H1 (cell line): ENCODE measurements at regions not wholly inside any gene's neighbourhood (a gene's known extent, or its start where the extent isn't known, plus 50 kb on each side); places are given as distances from the start of the nearest gene placed in this dataset.

Source experiments
- CTCF ChIA-PET: fragments of 300-600 bp; sonication (Branson Sonifier 250); formaldehyde crosslinking; loops from one replicate; lab custom pipeline; 2021; ENCODE audit not compliant: partially characterized antibody; lab: Charles Lee
- POLR2A ChIA-PET: fragments of 300-600 bp; sonication (Branson Sonifier 250); formaldehyde crosslinking; loops from one replicate; lab custom pipeline; 2021; ENCODE audit warnings: inconsistent platforms; ENCODE audit not compliant: partially characterized antibody; lab: Charles Lee
- DNase-seq, 2 experiments: peaks; one replicate each; pipeline versions ENCODE4 v3.0.0 to v3.0.0-alpha.2; 2010 to 2022; ENCODE audit warnings: low spot score in 2 of 2, low read depth in 1 of 2, mixed read lengths in 1 of 2
- FAIRE-seq: peaks from 2 replicates; lab custom pipeline; 2011; peaks lifted over from hg19 to GRCh38; lab: Jason Lieb, UNC
- H2AFZ ChIP-seq: 2 replicates; pipeline ENCODE4 v1.8.1; 2012; ENCODE audit warnings: low read length, inconsistent platforms
- H2AK5ac ChIP-seq: 2 replicates; pipeline ENCODE4 v1.6.1; 2013; ENCODE audit warnings: low read depth, low read length
- H2BK120ac ChIP-seq: replicated peaks from 2 replicates; pipeline ENCODE3; 2013; ENCODE audit warnings: low read depth, low read length, inconsistent platforms
- H2BK12ac ChIP-seq: 2 replicates; pipeline ENCODE4 v1.6.1; 2013; ENCODE audit warnings: low read depth, low read length
- H2BK15ac ChIP-seq: 2 replicates; pipeline ENCODE4 v1.6.1; 2013; ENCODE audit warnings: low read length
- H2BK20ac ChIP-seq: 2 replicates; pipeline ENCODE4 v1.6.1; 2013; ENCODE audit warnings: low read length
- H2BK5ac ChIP-seq: 2 replicates; pipeline ENCODE4 v1.6.1; 2013; ENCODE audit warnings: low read depth, low read length
- H3K14ac ChIP-seq: 2 replicates; pipeline ENCODE4 v1.6.1; 2013; ENCODE audit warnings: inconsistent platforms; ENCODE audit not compliant: insufficient read length
- H3K18ac ChIP-seq: 2 replicates; pipeline ENCODE4 v1.6.1; 2013; ENCODE audit warnings: low read length; ENCODE audit errors: extremely low read depth
- H3K23ac ChIP-seq: 2 replicates; pipeline ENCODE4 v1.6.1; 2013; ENCODE audit warnings: inconsistent platforms; ENCODE audit not compliant: insufficient read length
- H3K23me2 ChIP-seq: 2 replicates; pipeline ENCODE4 v1.6.1; 2013; ENCODE audit warnings: low read depth, low read length
- H3K27ac ChIP-seq: 2 replicates; pipeline ENCODE4 v1.6.1; 2011; ENCODE audit warnings: low read depth, low read length, inconsistent platforms
- H3K27me3 ChIP-seq, 4 experiments: replicated peaks in 1 of 4; 1 replicate in 1 of 4; 2 replicates in 3 of 4; pipeline versions ENCODE4 v1.6.1 to v1.8.1; 2011 to 2013; ENCODE audit warnings: low read length in 3 of 4, mild to moderate bottlenecking in 3 of 4, inconsistent platforms in 2 of 4, mixed read lengths in 2 of 4, moderate library complexity in 1 of 4; ENCODE audit not compliant: control insufficient read depth in 3 of 4, insufficient read depth in 3 of 4; ENCODE audit errors: extremely low read depth in 1 of 4
- H3K36me3 ChIP-seq, 4 experiments: 2 replicates each; pipeline versions ENCODE4 v1.6.1 to v1.8.1; 2011 to 2013; ENCODE audit warnings: mild to moderate bottlenecking in 4 of 4, low read length in 3 of 4, moderate library complexity in 2 of 4, control low read depth in 1 of 4, inconsistent platforms in 1 of 4; ENCODE audit not compliant: insufficient read depth in 4 of 4, control insufficient read depth in 2 of 4
- H3K4ac ChIP-seq: replicated peaks from 2 replicates; pipeline ENCODE3; 2013; ENCODE audit warnings: low read length, low read depth, mixed read lengths, inconsistent platforms; ENCODE audit not compliant: insufficient read length
- H3K4me1 ChIP-seq, 4 experiments: replicated peaks in 1 of 4; 1 replicate in 1 of 4; 2 replicates in 3 of 4; pipeline versions ENCODE4 v1.6.1 to v1.8.1; 2011 to 2013; ENCODE audit warnings: low read length in 3 of 4, inconsistent platforms in 2 of 4, mixed read lengths in 1 of 4; ENCODE audit not compliant: insufficient read depth in 4 of 4, control insufficient read depth in 3 of 4
- H3K4me2 ChIP-seq, 2 experiments: 2 replicates each; pipeline versions ENCODE4 v1.6.1 to v1.8.1; 2011 to 2013; ENCODE audit warnings: low read depth in 2 of 2, low read length in 2 of 2, control low read depth in 1 of 2, inconsistent platforms in 1 of 2, mild to moderate bottlenecking in 1 of 2; ENCODE audit not compliant: insufficient read depth in 1 of 2
- H3K4me3 ChIP-seq, 4 experiments: fragments of 200-600, 300-600 bp in 1 of 4; sonication (generic), shearing (Covaris generic), sonication (Bioruptor Twin) in 1 of 4; 2 replicates each; pipeline versions ENCODE4 v1.5.1 to v1.8.1; 2011 to 2016; ENCODE audit warnings: low read length in 4 of 4, low read depth in 3 of 4, control low read depth in 2 of 4, inconsistent platforms in 2 of 4, mild to moderate bottlenecking in 2 of 4, mixed read lengths in 1 of 4, moderate library complexity in 1 of 4; ENCODE audit not compliant: insufficient read depth in 2 of 4; ENCODE audit errors: extremely low read depth in 1 of 4
- H3K56ac ChIP-seq: replicated peaks from 2 replicates; pipeline ENCODE3; 2013; ENCODE audit warnings: low read depth, mild to moderate bottlenecking, mixed read lengths, low read length, inconsistent platforms; ENCODE audit not compliant: insufficient read length
- H3K79me1 ChIP-seq: 2 replicates; pipeline ENCODE4 v1.6.1; 2013; ENCODE audit warnings: low read depth, low read length, control low read depth
- H3K79me2 ChIP-seq, 2 experiments: 2 replicates each; pipeline versions ENCODE4 v1.6.1 to v1.8.1; 2012 to 2013; ENCODE audit warnings: low read length in 2 of 2, mild to moderate bottlenecking in 2 of 2, inconsistent platforms in 1 of 2; ENCODE audit not compliant: insufficient read depth in 2 of 2, control insufficient read depth in 1 of 2
- H3K9ac ChIP-seq, 4 experiments: replicated peaks in 1 of 4; 1 replicate in 1 of 4; 2 replicates in 3 of 4; pipeline versions ENCODE4 v1.6.1 to v1.8.1; 2011 to 2013; ENCODE audit warnings: low read depth in 3 of 4, low read length in 3 of 4, control low read depth in 2 of 4, mild to moderate bottlenecking in 2 of 4, moderate library complexity in 2 of 4, inconsistent platforms in 1 of 4; ENCODE audit errors: extremely low read depth in 1 of 4
- H3K9me3 ChIP-seq, 2 experiments: 2 replicates each; pipeline versions ENCODE4 v1.6.1 to v1.8.1; 2012 to 2013; ENCODE audit warnings: mild to moderate bottlenecking in 2 of 2, moderate library complexity in 2 of 2, control low read depth in 1 of 2, inconsistent platforms in 1 of 2, low read depth in 1 of 2, low read length in 1 of 2, mixed read lengths in 1 of 2; ENCODE audit not compliant: insufficient read depth in 2 of 2
- H4K20me1 ChIP-seq, 2 experiments: replicated peaks in 1 of 2; 2 replicates each; pipeline versions ENCODE3 to v1.8.1; 2011 to 2013; ENCODE audit warnings: inconsistent platforms in 2 of 2, low read length in 2 of 2, mild to moderate bottlenecking in 1 of 2; ENCODE audit not compliant: insufficient read depth in 2 of 2, control insufficient read depth in 1 of 2
- H4K5ac ChIP-seq: 2 replicates; pipeline ENCODE4 v1.6.1; 2013; ENCODE audit warnings: low read length, low read depth, mixed read lengths, inconsistent platforms; ENCODE audit not compliant: insufficient read length
- H4K8ac ChIP-seq: 2 replicates; pipeline ENCODE4 v1.8.0; 2013; ENCODE audit warnings: mild to moderate bottlenecking, moderate library complexity, low read length, inconsistent platforms; ENCODE audit not compliant: insufficient read depth; ENCODE audit errors: extremely low read depth
- H4K91ac ChIP-seq: replicated peaks from 2 replicates; pipeline ENCODE3; 2013; ENCODE audit warnings: low read length, mixed read lengths, inconsistent platforms; ENCODE audit not compliant: insufficient read length
- EGR1 ChIP-seq: IDR thresholded peaks from 2 replicates; pipeline ENCODE4 v1.6.1; 2011; ENCODE audit warnings: low read depth, low read length, borderline replicate concordance
- RAD21 ChIP-seq, 2 experiments: IDR thresholded peaks in 1 of 2; conservative IDR thresholded peaks in 1 of 2; 2 replicates each; pipeline ENCODE4 v1.6.1; 2011; ENCODE audit warnings: low read depth in 2 of 2, low read length in 2 of 2, improper control_type of control experiment in 1 of 2, inconsistent platforms in 1 of 2, mild to moderate bottlenecking in 1 of 2, moderate library complexity in 1 of 2
- WGBS, 2 experiments: shearing (Covaris generic) in 1 of 2; methylation state at CpG; one replicate each; pipeline versions ENCODE4 v1.1.6 to v1.1.7; 2013 to 2015; ENCODE audit warnings: low lambda C conversion rate in 2 of 2, mixed read lengths in 2 of 2, inconsistent platforms in 1 of 2, low coverage in 1 of 2, missing lambda C conversion rate in 1 of 2; ENCODE audit not compliant: insufficient replicate concordance in 2 of 2, insufficient coverage in 1 of 2, insufficient read length in 1 of 2; ENCODE audit errors: extremely low coverage in 1 of 2, missing lambda C conversion rate in 1 of 2; 5-methylcytosine and 5-hydroxymethylcytosine counted together
- TF ChIP-seq, protein P1 (sequence below), 3 experiments: IDR thresholded peaks; 1 replicate in 2 of 3; 2 replicates in 1 of 3; pipeline versions ENCODE4 v1.5.1 to v1.6.1; 2011; ENCODE audit warnings: low read length in 3 of 3, mild to moderate bottlenecking in 3 of 3, inconsistent platforms in 2 of 3, low read depth in 1 of 3, moderate library complexity in 1 of 3; ENCODE audit not compliant: insufficient read depth in 1 of 3; ENCODE audit errors: control extremely low read depth in 1 of 3

- CTCF ChIA-PET = interaction anchor here (0.6 to 2.5 kb wide), 4 partner anchors 11 to 1465 kb away, joined by 3 to 12 read pairs (median 3); no protein-coding TSS in a partner anchor
- H3K4me2 ChIP-seq = no peak overlapping the region
- H3K9me3 ChIP-seq = no peaks in the 10 kb centered on the region
- no peak overlapping the region for H4K91ac ChIP-seq
- no peak overlapping the region for H3K14ac ChIP-seq
- H4K5ac ChIP-seq = no peak overlapping the region
- no peak overlapping the region for H2AFZ ChIP-seq
- H2AK5ac ChIP-seq = no peak overlapping the region
- no peaks in the 10 kb centered on the region for H4K20me1 ChIP-seq
- H3K4ac ChIP-seq = no peak overlapping the region
- no peak overlapping the region for H3K18ac ChIP-seq
- H2BK20ac ChIP-seq = no peak overlapping the region
- no peak overlapping the region for H4K8ac ChIP-seq
- H2BK12ac ChIP-seq = no peak overlapping the region
- no peak overlapping the region for H3K23ac ChIP-seq
- 70% methylated on average over 2 of the region's 2 CpGs; no CpG with 5 or more reads in 1 of the 2 experiments for WGBS, 2 experiments
- H3K56ac ChIP-seq = no peak overlapping the region
- no peak overlapping the region for H2BK120ac ChIP-seq
- H3K4me1 ChIP-seq = no peaks in the 10 kb centered on the region
- H2BK15ac ChIP-seq = no peak overlapping the region
- no peak overlapping the region for H3K9ac ChIP-seq
- no peak overlapping the region for H2BK5ac ChIP-seq
- no peaks in the 10 kb centered on the region for H3K79me1 ChIP-seq
- POLR2A ChIA-PET = no interaction called here
- H3K36me3 ChIP-seq = no peaks in the 10 kb centered on the region
- no peaks in the 10 kb centered on the region for H3K79me2 ChIP-seq
- TF ChIP-seq RAD21 (IDR thresholded peaks at IDR 0.05 in 1 of 2, conservative IDR thresholded peaks at IDR 0.05 in 1 of 2; ENCODE audit: low read depth in 2 of 2, low read length in 2 of 2) = peak; percentile 26 to 29; a peak in 3 of 4 replicates
- TF ChIP-seq, protein P1, sequence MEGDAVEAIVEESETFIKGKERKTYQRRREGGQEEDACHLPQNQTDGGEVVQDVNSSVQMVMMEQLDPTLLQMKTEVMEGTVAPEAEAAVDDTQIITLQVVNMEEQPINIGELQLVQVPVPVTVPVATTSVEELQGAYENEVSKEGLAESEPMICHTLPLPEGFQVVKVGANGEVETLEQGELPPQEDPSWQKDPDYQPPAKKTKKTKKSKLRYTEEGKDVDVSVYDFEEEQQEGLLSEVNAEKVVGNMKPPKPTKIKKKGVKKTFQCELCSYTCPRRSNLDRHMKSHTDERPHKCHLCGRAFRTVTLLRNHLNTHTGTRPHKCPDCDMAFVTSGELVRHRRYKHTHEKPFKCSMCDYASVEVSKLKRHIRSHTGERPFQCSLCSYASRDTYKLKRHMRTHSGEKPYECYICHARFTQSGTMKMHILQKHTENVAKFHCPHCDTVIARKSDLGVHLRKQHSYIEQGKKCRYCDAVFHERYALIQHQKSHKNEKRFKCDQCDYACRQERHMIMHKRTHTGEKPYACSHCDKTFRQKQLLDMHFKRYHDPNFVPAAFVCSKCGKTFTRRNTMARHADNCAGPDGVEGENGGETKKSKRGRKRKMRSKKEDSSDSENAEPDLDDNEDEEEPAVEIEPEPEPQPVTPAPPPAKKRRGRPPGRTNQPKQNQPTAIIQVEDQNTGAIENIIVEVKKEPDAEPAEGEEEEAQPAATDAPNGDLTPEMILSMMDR (IDR thresholded peaks at IDR 0.05; ENCODE audit: control extremely low read depth in 1 of 3, insufficient read depth in 1 of 3, low read depth in 1 of 3, low read length in 3 of 3) = peak in 2 of 3 experiments; percentile 17 to 35; a peak in 2 of 4 replicates
- TF ChIP-seq EGR1 = no peak
- H3K27me3 ChIP-seq = no peaks in the 10 kb centered on the region
- no peak overlapping the region for H3K4me3 ChIP-seq
- no peak overlapping the region for H3K27ac ChIP-seq
- no peak for DNase-seq
- no peaks in the 10 kb centered on the region for H3K23me2 ChIP-seq
- no peak for FAIRE-seq
These were observed 249.3 kb upstream of the SOX14 start for GRCh38 chr3:137514853-137515252.
